ENCODE measurements at regions not wholly inside any gene's neighbourhood (a gene's known extent, or its start where the extent isn't known, plus 50 kb on each side); places are given as distances from the start of the nearest gene placed in this dataset.

- TF ChIP-seq EZH2 (IDR thresholded peaks at IDR 0.05) (no peak), POLR2AphosphoS5 (IDR thresholded peaks at IDR 0.05; ENCODE audit: borderline replicate concordance, low read depth, low read length) (no peak)
Observed at GRCh38 chr6:106728296-106728870, 99.0 kb downstream of the QRSL1 start.
